Transverse colon (tissue), 4 donors: ENCODE measurements at regions not wholly inside any gene's neighbourhood (a gene's known extent, or its start where the extent isn't known, plus 50 kb on each side); places are given as distances from the start of the nearest gene placed in this dataset.

Experiments
- POLR2AphosphoS5 ChIP-seq, 3 donors: sonication (generic); formaldehyde crosslinking; IDR thresholded peaks; one replicate each; pipeline ENCODE4 v1.6.1; 2016; ENCODE audit warnings: antibody characterized with exemption in 3 of 3
- TF ChIP-seq, protein P1 (sequence below), 5 experiments: fragments of 200-600 bp in 3 of 5; fragments of 450-650 bp in 2 of 5; sonication (generic) in 3 of 5; IDR thresholded peaks; 1 replicate in 2 of 5; 2 replicates in 3 of 5; pipeline ENCODE4 v1.5.1; 2016 to 2017; ENCODE audit warnings: antibody characterized with exemption in 5 of 5, inconsistent platforms in 3 of 5, mild to moderate bottlenecking in 2 of 5, moderate library complexity in 1 of 5

DNA sequence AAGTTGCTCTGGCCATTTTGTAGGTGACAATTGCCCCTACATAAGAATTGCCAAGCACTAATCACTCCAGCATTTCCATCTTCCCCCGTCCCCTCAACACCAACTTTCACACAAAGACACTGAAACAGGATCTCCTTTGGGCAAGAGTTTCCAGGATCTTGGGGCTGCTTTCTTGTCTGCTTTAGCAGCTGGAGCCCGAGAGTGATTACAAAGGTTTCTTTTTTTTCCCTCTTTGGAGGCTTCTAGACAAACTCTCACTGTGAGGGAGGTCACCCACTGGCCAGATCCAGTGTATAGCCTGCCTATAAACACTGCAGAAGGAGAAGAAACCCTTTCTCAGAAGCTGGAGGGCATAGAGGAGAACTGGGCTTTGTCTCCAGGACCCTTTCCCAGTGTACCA is 92.5 kb downstream of the APIP start:
- TF ChIP-seq POLR2AphosphoS5 (IDR thresholded peaks at IDR 0.05): no peak
- TF ChIP-seq, protein P1, sequence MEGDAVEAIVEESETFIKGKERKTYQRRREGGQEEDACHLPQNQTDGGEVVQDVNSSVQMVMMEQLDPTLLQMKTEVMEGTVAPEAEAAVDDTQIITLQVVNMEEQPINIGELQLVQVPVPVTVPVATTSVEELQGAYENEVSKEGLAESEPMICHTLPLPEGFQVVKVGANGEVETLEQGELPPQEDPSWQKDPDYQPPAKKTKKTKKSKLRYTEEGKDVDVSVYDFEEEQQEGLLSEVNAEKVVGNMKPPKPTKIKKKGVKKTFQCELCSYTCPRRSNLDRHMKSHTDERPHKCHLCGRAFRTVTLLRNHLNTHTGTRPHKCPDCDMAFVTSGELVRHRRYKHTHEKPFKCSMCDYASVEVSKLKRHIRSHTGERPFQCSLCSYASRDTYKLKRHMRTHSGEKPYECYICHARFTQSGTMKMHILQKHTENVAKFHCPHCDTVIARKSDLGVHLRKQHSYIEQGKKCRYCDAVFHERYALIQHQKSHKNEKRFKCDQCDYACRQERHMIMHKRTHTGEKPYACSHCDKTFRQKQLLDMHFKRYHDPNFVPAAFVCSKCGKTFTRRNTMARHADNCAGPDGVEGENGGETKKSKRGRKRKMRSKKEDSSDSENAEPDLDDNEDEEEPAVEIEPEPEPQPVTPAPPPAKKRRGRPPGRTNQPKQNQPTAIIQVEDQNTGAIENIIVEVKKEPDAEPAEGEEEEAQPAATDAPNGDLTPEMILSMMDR (IDR thresholded peaks at IDR 0.05): no peak
